SK-N-MC (cell line): ENCODE measurements at regions not wholly inside any gene's neighbourhood (a gene's known extent, or its start where the extent isn't known, plus 50 kb on each side); places are given as distances from the start of the nearest gene placed in this dataset.

Experiments
- DNase-seq: peaks from one replicate; pipeline ENCODE4 v3.0.0-alpha.2; 2011; ENCODE audit warnings: low read depth, low spot score
- H3K27ac ChIP-seq: fragments of 200-600 bp; sonication (generic); 2 replicates; pipeline ENCODE4 v1.5.1; 2016; ENCODE audit warnings: mixed run types
- H3K36me3 ChIP-seq: fragments of 200-600 bp; sonication (generic); 2 replicates; pipeline ENCODE4 v1.6.1; 2017; ENCODE audit warnings: antibody characterized with exemption, low read length, mixed read lengths; ENCODE audit not compliant: insufficient read depth
- H3K4me3 ChIP-seq: fragments of 200-600 bp; sonication (generic); 2 replicates; pipeline ENCODE4 v1.5.1; 2016
- H3K9ac ChIP-seq: fragments of 200-600 bp; sonication (generic); 2 replicates; pipeline ENCODE4 v1.8.0; 2017; ENCODE audit warnings: mixed run types, mixed read lengths; ENCODE audit not compliant: insufficient read length
- H3K9me3 ChIP-seq: fragments of 200-600 bp; sonication (generic); 2 replicates; pipeline ENCODE4 v1.6.1; 2017; ENCODE audit warnings: low read depth, mild to moderate bottlenecking, antibody characterized with exemption, low read length, moderate library complexity, mixed read lengths
- EZH2 ChIP-seq: fragments of 200-600 bp; sonication (generic); IDR thresholded peaks from one replicate; pipeline ENCODE4 v1.6.1; 2017; ENCODE audit warnings: antibody characterized with exemption
- FOXP2 ChIP-seq: optimal IDR thresholded peaks from 2 replicates; pipeline ENCODE3; 2011; ENCODE audit warnings: mild to moderate bottlenecking, moderate library complexity; ENCODE audit not compliant: insufficient read depth; ENCODE audit errors: extremely low read length, control extremely low read depth
- POLR2AphosphoS5 ChIP-seq: IDR thresholded peaks from 2 replicates; pipeline ENCODE4 v1.6.1; 2012; ENCODE audit warnings: mild to moderate bottlenecking, low read depth, low read length, borderline replicate concordance

DNA sequence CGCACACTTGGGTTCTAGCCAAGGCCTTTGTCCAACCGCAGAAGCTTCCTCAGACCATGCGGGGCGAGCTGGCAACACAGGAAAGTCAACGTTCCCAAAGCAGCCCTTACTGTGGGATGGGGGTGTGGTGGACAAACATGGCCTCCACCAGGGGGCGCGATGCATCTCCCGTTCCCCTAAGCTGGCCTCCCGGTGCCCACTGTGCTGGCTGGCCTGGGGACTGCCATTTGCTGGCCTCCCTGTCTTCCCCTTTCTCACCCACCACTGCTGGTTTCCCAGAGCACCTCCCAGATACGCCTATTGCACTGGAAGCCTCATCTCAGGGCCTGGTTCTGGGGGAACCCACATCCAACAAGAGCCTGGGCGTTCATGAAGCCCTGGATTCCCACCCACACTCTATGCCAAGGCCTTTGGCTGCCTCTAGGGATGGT lies 145.3 kb downstream of the IRF8 start:
- no peak overlapping the region for H3K27ac ChIP-seq
- no peak overlapping the region for H3K4me3 ChIP-seq
- H3K9me3 ChIP-seq: no peaks in the 10 kb centered on the region
- H3K9ac ChIP-seq: no peak overlapping the region
- DNase-seq: no peak
- TF ChIP-seq EZH2 (no peak), POLR2AphosphoS5 (no peak), FOXP2 (no peak)
- H3K36me3 ChIP-seq: no peaks in the 10 kb centered on the region

GRCh38 chr16:86044881-86045590 lies 146.1 kb downstream of the IRF8 start:
- DNase-seq: no peak
- H3K4me3 ChIP-seq: no peak overlapping the region
- H3K9ac ChIP-seq: no peak overlapping the region
- TF ChIP-seq FOXP2 (no peak), EZH2 (no peak), POLR2AphosphoS5 (no peak)
- H3K27ac ChIP-seq: no peak overlapping the region
- no peaks in the 10 kb centered on the region for H3K36me3 ChIP-seq
- H3K9me3 ChIP-seq: no peaks in the 10 kb centered on the region

GRCh38 chr16:86045591-86045971 lies 146.6 kb downstream of the IRF8 start:
- Histone ChIP-seq H3K27ac (no peak overlapping the region), H3K9me3 (no peaks in the 10 kb centered on the region), H3K9ac (no peak overlapping the region), H3K36me3 (no peaks in the 10 kb centered on the region), H3K4me3 (no peak overlapping the region)
- no peak for DNase-seq
- TF ChIP-seq EZH2: no peak
- TF ChIP-seq FOXP2: no peak
- TF ChIP-seq POLR2AphosphoS5: no peak

DNA sequence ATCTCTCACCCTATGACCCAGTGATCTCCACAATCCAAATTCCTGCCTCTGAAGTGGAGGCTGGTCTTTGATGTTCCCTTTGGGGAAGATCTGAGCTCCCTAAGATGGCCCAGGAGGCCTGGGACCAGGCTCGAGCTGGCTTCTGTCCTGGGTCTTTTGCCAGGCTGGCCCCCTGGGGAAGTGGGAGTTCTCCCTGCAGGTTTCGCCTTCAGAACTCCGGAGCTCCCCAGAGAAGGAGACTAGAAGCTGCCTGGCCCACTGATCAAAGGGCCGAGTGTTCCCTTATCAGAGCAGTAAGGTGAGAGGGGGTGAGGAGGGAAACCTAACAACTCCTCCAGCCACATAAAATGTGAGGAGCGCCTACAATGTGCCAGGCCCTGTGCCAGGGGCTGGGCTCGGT lies 147.1 kb downstream of the IRF8 start:
- Histone ChIP-seq H3K9ac (no peak overlapping the region), H3K27ac (no peak overlapping the region), H3K9me3 (no peaks in the 10 kb centered on the region), H3K4me3 (no peak overlapping the region), H3K36me3 (no peaks in the 10 kb centered on the region)
- no peak for DNase-seq
- TF ChIP-seq FOXP2 (no peak), EZH2 (no peak), POLR2AphosphoS5 (no peak)

DNA sequence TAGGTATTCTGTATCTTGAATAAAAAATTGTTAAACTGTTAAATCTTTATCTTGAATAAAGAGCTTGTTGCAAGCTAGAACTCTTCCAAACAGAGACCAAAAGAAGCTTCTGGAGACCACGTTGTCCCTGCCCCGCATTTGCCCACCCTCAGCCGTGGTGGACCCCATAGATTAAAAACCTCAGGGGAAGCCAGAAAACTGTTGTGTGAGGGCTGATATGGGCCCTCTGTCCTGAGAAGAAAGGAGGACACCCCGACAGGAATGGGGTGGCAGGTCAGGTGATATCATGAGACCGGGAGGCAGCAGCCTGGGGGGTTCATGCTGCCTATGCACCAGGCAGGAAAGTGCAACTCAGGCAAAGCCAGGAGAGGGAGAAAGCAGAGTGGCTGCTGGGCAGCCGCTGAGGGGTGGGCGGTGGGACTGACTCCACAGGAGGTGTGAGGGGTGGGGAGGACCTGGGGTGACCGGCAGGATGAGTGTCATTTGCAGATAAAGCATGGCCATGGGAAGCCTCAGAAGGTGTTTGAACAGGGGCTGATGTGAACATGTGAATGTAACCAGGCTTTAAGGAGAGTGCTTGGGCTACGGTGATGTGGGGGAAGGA lies 147.8 kb downstream of the IRF8 start:
- Histone ChIP-seq H3K9ac (no peak overlapping the region), H3K27ac (no peak overlapping the region), H3K4me3 (no peak overlapping the region), H3K9me3 (no peaks in the 10 kb centered on the region), H3K36me3 (no peaks in the 10 kb centered on the region)
- no peak for DNase-seq
- TF ChIP-seq EZH2 (no peak), POLR2AphosphoS5 (no peak), FOXP2 (no peak)

DNA sequence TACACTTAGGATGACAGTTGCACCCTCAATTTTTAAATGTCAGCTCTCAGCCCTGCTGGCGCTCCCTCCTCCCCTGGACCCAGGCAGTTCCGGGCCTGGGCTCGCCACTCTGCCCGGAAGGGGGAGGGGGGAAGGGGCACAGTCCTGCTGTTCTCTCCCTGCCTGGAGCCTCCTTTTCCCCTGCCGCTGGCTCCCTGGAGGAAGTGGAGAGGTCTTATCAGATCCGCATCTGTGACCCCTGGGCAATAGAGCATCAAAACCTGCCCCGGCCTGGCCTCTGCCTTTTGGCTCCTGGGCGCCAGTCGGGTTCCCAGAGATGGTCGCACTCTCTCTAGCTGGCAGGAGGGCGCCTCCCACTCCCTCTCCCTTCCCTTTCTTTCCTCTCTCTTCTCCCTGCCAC lies 149.3 kb downstream of the IRF8 start:
- Histone ChIP-seq H3K9ac (no peak overlapping the region), H3K4me3 (no peak overlapping the region)
- no peak for DNase-seq

GRCh38 chr16:86048882-86049585 lies 150.1 kb downstream of the IRF8 start:
- H3K9me3 ChIP-seq: no peaks in the 10 kb centered on the region
- H3K36me3 ChIP-seq: no peaks in the 10 kb centered on the region
- H3K4me3 ChIP-seq: no peak overlapping the region
- H3K9ac ChIP-seq: no peak overlapping the region
- TF ChIP-seq POLR2AphosphoS5: no peak
- TF ChIP-seq EZH2: no peak
- no peak for TF ChIP-seq FOXP2
- no peak for DNase-seq
- no peak overlapping the region for H3K27ac ChIP-seq

More for the DNA sequence above, 149.3 kb downstream of the IRF8 start:
- no peak for TF ChIP-seq EZH2
- no peak for TF ChIP-seq FOXP2
- TF ChIP-seq POLR2AphosphoS5: no peak
- no peaks in the 10 kb centered on the region for H3K9me3 ChIP-seq
- no peak overlapping the region for H3K27ac ChIP-seq
- no peaks in the 10 kb centered on the region for H3K36me3 ChIP-seq

DNA sequence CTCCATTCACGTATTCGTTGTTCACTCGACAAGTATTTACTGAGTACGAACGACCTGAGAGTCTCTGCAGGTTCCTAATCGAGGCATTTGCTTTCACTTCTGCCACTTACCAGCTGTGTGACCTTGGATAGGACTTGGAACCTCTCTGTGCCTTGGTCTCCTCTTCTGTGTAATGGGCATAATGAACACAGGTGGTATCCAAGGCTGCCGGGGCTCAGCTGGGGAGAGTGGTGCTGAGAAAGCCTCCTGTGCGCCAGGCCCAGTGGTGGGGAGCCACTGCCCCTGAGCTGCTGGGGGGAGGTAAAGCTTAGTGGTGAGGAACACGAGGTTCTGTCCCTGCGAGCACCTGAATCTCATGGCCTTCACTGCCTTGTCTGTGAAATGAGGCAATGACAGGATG lies 150.7 kb downstream of the IRF8 start:
- Histone ChIP-seq H3K9me3 (no peaks in the 10 kb centered on the region), H3K36me3 (no peaks in the 10 kb centered on the region), H3K4me3 (no peak overlapping the region), H3K27ac (no peak overlapping the region), H3K9ac (no peak overlapping the region)
- no peak for TF ChIP-seq EZH2
- TF ChIP-seq FOXP2: no peak
- TF ChIP-seq POLR2AphosphoS5: no peak
- no peak for DNase-seq

DNA sequence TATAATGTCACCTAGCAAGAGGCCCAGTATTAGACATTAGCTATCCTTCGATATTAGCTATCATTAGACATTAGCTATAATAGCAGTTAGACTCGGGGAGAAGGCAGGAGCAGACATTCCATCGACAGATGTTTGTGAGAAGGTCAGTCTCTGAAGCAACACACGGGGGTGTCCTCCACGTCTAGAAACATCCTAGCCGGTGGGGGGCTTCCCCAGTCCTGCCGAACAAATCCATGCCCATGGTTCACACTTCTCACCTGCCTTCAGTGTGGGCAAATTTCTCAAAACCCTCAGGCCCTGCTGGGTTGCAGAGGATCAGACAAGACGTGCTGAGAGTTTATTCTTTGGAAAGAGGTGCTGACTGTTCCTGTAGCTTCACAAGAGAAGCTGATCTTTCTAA lies 151.1 kb downstream of the IRF8 start:
- no peak overlapping the region for H3K9ac ChIP-seq
- TF ChIP-seq EZH2 (no peak), POLR2AphosphoS5 (no peak), FOXP2 (no peak)
- no peak overlapping the region for H3K4me3 ChIP-seq

More for the DNA sequence above, 151.1 kb downstream of the IRF8 start:
- Histone ChIP-seq H3K9me3 (no peaks in the 10 kb centered on the region), H3K27ac (no peak overlapping the region), H3K36me3 (no peaks in the 10 kb centered on the region)
- DNase-seq: no peak
